Globus pallidus (tissue), 1 donor: ENCODE measurements at regions not wholly inside any gene's neighbourhood (a gene's known extent, or its start where the extent isn't known, plus 50 kb on each side); places are given as distances from the start of the nearest gene placed in this dataset.
"Not testable (repeated sequence)": the region's sequence is repeated elsewhere in the genome, so short reads cannot be mapped to it uniquely, and the experiment has no call there.

Experiments used
- DNase-seq: peaks from one replicate; pipeline ENCODE4 v3.0.0-alpha.2; 2015; ENCODE audit warnings: low spot score

- no peak for DNase-seq
Observed at GRCh38 chr4:163693776-163694175, 199.3 kb downstream of the TMA16 start.

- no peak for DNase-seq
Observed at GRCh38 chr4:163694385-163694784, 199.9 kb downstream of the TMA16 start.

GRCh38 chr4:163697121-163697520 lies 202.6 kb downstream of the TMA16 start:
- DNase-seq, result no peak

GRCh38 chr4:163700383-163700782 lies 205.9 kb downstream of the TMA16 start:
- DNase-seq, result not testable (repeated sequence)

- peak; percentile 56 for DNase-seq
Observed at GRCh38 chr4:163701916-163702315, 207.4 kb downstream of the TMA16 start.

- DNase-seq, result peak; percentile 21
Observed at GRCh38 chr4:163702736-163703135, 208.2 kb downstream of the TMA16 start.

- DNase-seq, result no peak
Observed at GRCh38 chr4:163703251-163703650, 208.8 kb downstream of the TMA16 start.

GRCh38 chr4:163707873-163708272 lies 213.4 kb downstream of the TMA16 start:
- no peak for DNase-seq

- no peak for DNase-seq
Observed at GRCh38 chr4:163709601-163710000, 215.1 kb downstream of the TMA16 start.

GRCh38 chr4:163710158-163710557 lies 215.7 kb downstream of the TMA16 start:
- no peak for DNase-seq

GRCh38 chr4:163724495-163724894 lies 230.0 kb downstream of the TMA16 start:
- DNase-seq, result not testable (repeated sequence)

GRCh38 chr4:163726641-163727040 lies 232.2 kb downstream of the TMA16 start:
- no peak for DNase-seq

GRCh38 chr4:163731071-163731470 lies 236.6 kb downstream of the TMA16 start:
- no peak for DNase-seq

- no peak for DNase-seq
Observed at GRCh38 chr4:163732473-163732872, 238.0 kb downstream of the TMA16 start.

GRCh38 chr4:163736876-163737275 lies 242.4 kb downstream of the TMA16 start:
- DNase-seq, result no peak

GRCh38 chr4:163737846-163738245 lies 243.4 kb downstream of the TMA16 start:
- DNase-seq, result not testable (repeated sequence)

- DNase-seq, result no peak
Observed at GRCh38 chr4:163738521-163738920, 244.0 kb downstream of the TMA16 start.

- DNase-seq, result no peak
Observed at GRCh38 chr4:163744861-163745260, 250.4 kb downstream of the TMA16 start.

- no peak for DNase-seq
Observed at GRCh38 chr4:163747293-163747692, 252.8 kb downstream of the TMA16 start.

GRCh38 chr4:163747886-163748285 lies 253.4 kb downstream of the TMA16 start:
- no peak for DNase-seq

- no peak for DNase-seq
Observed at GRCh38 chr4:163748449-163748848, 254.0 kb downstream of the TMA16 start.

- peak; percentile 41 for DNase-seq
Observed at GRCh38 chr4:163755013-163755412, 260.5 kb downstream of the TMA16 start.

GRCh38 chr4:163757219-163757618 lies 262.7 kb downstream of the TMA16 start:
- DNase-seq, result no peak

GRCh38 chr4:163758032-163758431 lies 263.5 kb downstream of the TMA16 start:
- DNase-seq, result no peak

- DNase-seq, result peak; percentile 69
Observed at GRCh38 chr4:163762741-163763140, 268.3 kb downstream of the TMA16 start.
